SIG-M5 treated with dmso at 0.1 percent for 504 hours (cell line): ENCODE measurements at regions not wholly inside any gene's neighbourhood (a gene's known extent, or its start where the extent isn't known, plus 50 kb on each side); places are given as distances from the start of the nearest gene placed in this dataset.
A peak's percentile ranks its signal among the peaks of the same experiment; 100 is the strongest.

Source experiments
- DNase-seq: peaks from one replicate; lab custom pipeline; 2025; ENCODE audit not compliant: unreplicated experiment; lab: John Stamatoyannopoulos, UW

GRCh38 chr4:121526509-121526908 is 145.7 kb upstream of the QRFPR start:
- DNase-seq, result no peak

GRCh38 chr4:121519236-121519838 is 138.5 kb upstream of the QRFPR start:
- no peak for DNase-seq

GRCh38 chr4:121517241-121517640 is 136.4 kb upstream of the QRFPR start:
- no peak for DNase-seq

- DNase-seq, result no peak
Observed at GRCh38 chr4:121514443-121514842, 133.6 kb upstream of the QRFPR start.

GRCh38 chr4:121510341-121510874 is 129.6 kb upstream of the QRFPR start:
- DNase-seq, result no peak

GRCh38 chr4:121485190-121485804 is 104.5 kb upstream of the QRFPR start:
- no peak for DNase-seq

GRCh38 chr4:121484633-121485032 is 103.8 kb upstream of the QRFPR start:
- peak; percentile 35 for DNase-seq

- DNase-seq, result no peak
Observed at GRCh38 chr4:121479808-121480207, 99.0 kb upstream of the QRFPR start.

GRCh38 chr4:121477480-121477879 is 96.7 kb upstream of the QRFPR start:
- DNase-seq, result no peak

GRCh38 chr4:121477079-121477478 is 96.3 kb upstream of the QRFPR start:
- no peak for DNase-seq

GRCh38 chr4:121472937-121473721 is 92.3 kb upstream of the QRFPR start:
- DNase-seq, result no peak

GRCh38 chr4:121464854-121465253 is 84.0 kb upstream of the QRFPR start:
- no peak for DNase-seq

- peak; percentile 76 for DNase-seq
Observed at GRCh38 chr4:121462660-121463261, 81.9 kb upstream of the QRFPR start.

GRCh38 chr4:121459026-121459425 is 78.2 kb upstream of the QRFPR start:
- DNase-seq, result no peak

- DNase-seq, result no peak
Observed at GRCh38 chr4:121457278-121457875, 76.6 kb upstream of the QRFPR start.

- DNase-seq, result no peak
Observed at GRCh38 chr4:121455285-121455684, 74.5 kb upstream of the QRFPR start.

- DNase-seq, result no peak
Observed at GRCh38 chr4:121454251-121454979, 73.6 kb upstream of the QRFPR start.

- DNase-seq, result no peak
Observed at GRCh38 chr4:121451310-121451709, 70.5 kb upstream of the QRFPR start.

- DNase-seq, result no peak
Observed at GRCh38 chr4:121449416-121449815, 68.6 kb upstream of the QRFPR start.

GRCh38 chr4:121448231-121448630 is 67.4 kb upstream of the QRFPR start:
- no peak for DNase-seq

GRCh38 chr4:121439669-121440068 is 58.9 kb upstream of the QRFPR start:
- DNase-seq, result no peak
